H9 (cell line): ENCODE measurements at regions not wholly inside any gene's neighbourhood (a gene's known extent, or its start where the extent isn't known, plus 50 kb on each side); places are given as distances from the start of the nearest gene placed in this dataset.

Source experiments
- DNase-seq: peaks from one replicate; pipeline ENCODE4 v3.0.0-alpha.2; 2017
- H2AFZ ChIP-seq: one replicate; pipeline ENCODE4 v1.6.1; 2013; ENCODE audit warnings: mild to moderate bottlenecking, low read length, control low read depth, moderate library complexity
- H2AK5ac ChIP-seq: 2 replicates; pipeline ENCODE4 v1.6.1; 2013; ENCODE audit warnings: low read length, control low read depth, mixed read lengths; ENCODE audit not compliant: insufficient read length
- H2BK120ac ChIP-seq: one replicate; pipeline ENCODE4 v1.6.1; 2013; ENCODE audit warnings: low read depth, mild to moderate bottlenecking, low read length, control low read depth, inconsistent platforms; ENCODE audit not compliant: poor library complexity, severe bottlenecking
- H2BK12ac ChIP-seq: 2 replicates; pipeline ENCODE4 v1.6.1; 2013; ENCODE audit warnings: low read length, control low read depth, mixed read lengths, low read depth; ENCODE audit not compliant: insufficient read length
- H2BK15ac ChIP-seq: 2 replicates; pipeline ENCODE4 v1.6.1; 2013; ENCODE audit warnings: low read depth, low read length, control low read depth
- H2BK20ac ChIP-seq: one replicate; pipeline ENCODE4 v1.6.1; 2013; ENCODE audit warnings: low read depth, mild to moderate bottlenecking, low read length, control low read depth, inconsistent platforms; ENCODE audit not compliant: poor library complexity, severe bottlenecking
- H2BK5ac ChIP-seq: 2 replicates; pipeline ENCODE4 v1.6.1; 2013; ENCODE audit warnings: low read length, control low read depth, mixed read lengths; ENCODE audit not compliant: insufficient read length
- H3K14ac ChIP-seq: 2 replicates; pipeline ENCODE4 v1.6.1; 2013; ENCODE audit warnings: low read length, control low read depth; ENCODE audit not compliant: insufficient read depth
- H3K18ac ChIP-seq: 2 replicates; pipeline ENCODE4 v1.6.1; 2013; ENCODE audit warnings: low read depth, mild to moderate bottlenecking, mixed read lengths, low read length, control low read depth; ENCODE audit not compliant: insufficient read length
- H3K23ac ChIP-seq: 2 replicates; pipeline ENCODE4 v1.6.1; 2013; ENCODE audit warnings: low read length, control low read depth, mixed read lengths, low read depth; ENCODE audit not compliant: insufficient read length
- H3K23me2 ChIP-seq: 2 replicates; pipeline ENCODE4 v1.6.1; 2013; ENCODE audit warnings: low read depth, mild to moderate bottlenecking, mixed read lengths, low read length, control low read depth; ENCODE audit not compliant: insufficient read length, poor library complexity, severe bottlenecking
- H3K27ac ChIP-seq: 2 replicates; pipeline ENCODE4 v1.5.1; 2013; ENCODE audit warnings: low read length, control low read depth, mixed read lengths, low read depth; ENCODE audit not compliant: insufficient read length
- H3K27me3 ChIP-seq: 2 replicates; pipeline ENCODE4 v1.6.1; 2013; ENCODE audit warnings: low read length, control low read depth, inconsistent platforms; ENCODE audit not compliant: insufficient read depth
- H3K4ac ChIP-seq: 2 replicates; pipeline ENCODE4 v1.6.1; 2013; ENCODE audit warnings: low read depth, mild to moderate bottlenecking, control low read depth, inconsistent platforms, low read length, moderate library complexity
- H3K4me1 ChIP-seq: 2 replicates; pipeline ENCODE4 v1.6.1; 2013; ENCODE audit warnings: low read length, control low read depth, inconsistent platforms; ENCODE audit not compliant: insufficient read depth
- H3K4me2 ChIP-seq: 2 replicates; pipeline ENCODE4 v1.6.1; 2013; ENCODE audit warnings: low read length, control low read depth, mixed read lengths; ENCODE audit not compliant: insufficient read length, insufficient read depth
- H3K56ac ChIP-seq: 2 replicates; pipeline ENCODE4 v1.6.1; 2013; ENCODE audit warnings: low read depth, mild to moderate bottlenecking, mixed read lengths, low read length, control low read depth; ENCODE audit not compliant: insufficient read length
- H3K79me1 ChIP-seq: 2 replicates; pipeline ENCODE4 v1.6.1; 2013; ENCODE audit warnings: low read depth, mild to moderate bottlenecking, moderate library complexity, low read length, control low read depth, inconsistent platforms; ENCODE audit not compliant: insufficient read depth, poor library complexity, severe bottlenecking
- H3K79me2 ChIP-seq: 2 replicates; pipeline ENCODE4 v1.6.1; 2013; ENCODE audit warnings: low read length, control low read depth, inconsistent platforms; ENCODE audit not compliant: insufficient read depth
- H3K9ac ChIP-seq: 2 replicates; pipeline ENCODE4 v1.6.1; 2013; ENCODE audit warnings: low read length, control low read depth, mixed read lengths; ENCODE audit not compliant: insufficient read length; ENCODE audit errors: extremely low read depth
- H3K9me3 ChIP-seq: one replicate; pipeline ENCODE4 v1.6.1; 2013; ENCODE audit warnings: low read depth, low read length, inconsistent platforms; ENCODE audit not compliant: control insufficient read depth
- H3T11ph ChIP-seq: one replicate; pipeline ENCODE4 v1.6.1; 2013; ENCODE audit warnings: mild to moderate bottlenecking, low read length, control low read depth, inconsistent platforms
- H4K20me1 ChIP-seq: one replicate; pipeline ENCODE4 v1.6.1; 2013; ENCODE audit not compliant: control insufficient read depth, insufficient read length, insufficient read depth
- H4K5ac ChIP-seq: 2 replicates; pipeline ENCODE4 v1.6.1; 2013; ENCODE audit warnings: low read depth, mild to moderate bottlenecking, mixed read lengths, low read length, control low read depth; ENCODE audit not compliant: insufficient read length
- H4K8ac ChIP-seq: replicated peaks from 2 replicates; pipeline ENCODE4 v1.6.1; 2013; ENCODE audit warnings: low read length, control low read depth, mixed read lengths, low read depth; ENCODE audit not compliant: insufficient read length
- H4K91ac ChIP-seq: 2 replicates; pipeline ENCODE4 v1.6.1; 2013; ENCODE audit warnings: low read depth, mild to moderate bottlenecking, moderate library complexity, mixed read lengths, low read length, control low read depth; ENCODE audit not compliant: insufficient read length
- H3K27ac Mint-ChIP-seq, 3 experiments: 2 replicates in 2 of 3; 3 replicates in 1 of 3; pipeline ENCODE4 v1.8.0; 2020 to 2021; ENCODE audit warnings: mixed read lengths in 3 of 3, mild to moderate bottlenecking in 1 of 3, moderate library complexity in 1 of 3
- H3K27me3 Mint-ChIP-seq: 2 replicates; pipeline ENCODE4 v1.8.0; 2021; ENCODE audit warnings: low read depth, mild to moderate bottlenecking, moderate library complexity, mixed read lengths
- H3K36me3 Mint-ChIP-seq, 3 experiments: 2 replicates in 2 of 3; 3 replicates in 1 of 3; pipeline ENCODE4 v1.8.0; 2020 to 2021; ENCODE audit warnings: low read depth in 3 of 3, mixed read lengths in 3 of 3; ENCODE audit not compliant: insufficient read depth in 1 of 3
- H3K4me1 Mint-ChIP-seq, 2 experiments: 2 replicates each; pipeline ENCODE4 v1.8.0; 2020; ENCODE audit warnings: mixed read lengths in 2 of 2
- H3K4me3 Mint-ChIP-seq, 2 experiments: 2 replicates in 1 of 2; 3 replicates in 1 of 2; pipeline ENCODE4 v1.8.0; 2020 to 2021; ENCODE audit warnings: mild to moderate bottlenecking in 2 of 2, mixed read lengths in 2 of 2, moderate library complexity in 1 of 2
- H3K9me3 Mint-ChIP-seq, 2 experiments: 2 replicates in 1 of 2; 3 replicates in 1 of 2; pipeline ENCODE4 v1.8.0; 2020; ENCODE audit warnings: mild to moderate bottlenecking in 2 of 2, mixed read lengths in 2 of 2, moderate library complexity in 1 of 2
- CTCF ChIP-seq: fragments of 200-600 bp; sonication (generic); conservative IDR thresholded peaks from 3 replicates; pipeline ENCODE4 v1.8.0; 2021; ENCODE audit warnings: antibody characterized with exemption, mild to moderate bottlenecking
- WGBS: extraction: QIAGEN DNeasy Blood & Tissue Kit; methylation state at CpG from one replicate; pipeline ENCODE4 v1.1.7; 2013; ENCODE audit warnings: missing lambda C conversion rate, low lambda C conversion rate, mixed read lengths; ENCODE audit not compliant: insufficient read length; ENCODE audit errors: extremely low coverage; 5-methylcytosine and 5-hydroxymethylcytosine counted together

DNA sequence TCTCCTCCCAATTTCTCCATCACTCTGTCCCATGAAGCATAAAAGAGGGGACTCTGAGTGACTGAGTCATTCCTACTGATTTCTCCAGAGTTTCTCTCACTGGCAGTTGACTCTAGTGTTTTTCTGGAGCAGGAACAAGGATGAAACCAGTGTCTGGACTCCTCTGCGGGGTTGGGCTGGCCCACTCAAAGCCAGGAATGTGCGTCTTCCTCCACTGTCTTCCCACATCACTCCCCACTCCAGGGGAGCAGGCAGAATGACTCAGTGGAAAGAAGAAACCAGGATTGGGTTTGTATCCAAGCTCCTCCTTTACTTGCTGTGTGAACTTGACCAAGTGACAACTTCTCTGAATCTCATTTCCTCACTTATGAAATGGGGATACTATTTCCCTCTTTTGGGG is 497.5 kb upstream of the SALL1 start:
- no peaks in the 10 kb centered on the region for H3K27me3 ChIP-seq
- H2BK5ac ChIP-seq = no peak overlapping the region
- no peak overlapping the region for H4K5ac ChIP-seq

More for the DNA sequence above, 497.5 kb upstream of the SALL1 start:
- Histone ChIP-seq H2BK15ac (no peak overlapping the region), H3K4me2 (no peak overlapping the region), H3K23me2 (no peaks in the 10 kb centered on the region), H3K79me2 (no peaks in the 10 kb centered on the region), H3K9me3 (no peaks in the 10 kb centered on the region), H3K4ac (no peak overlapping the region), H2BK12ac (no peak overlapping the region), H4K8ac (no peak overlapping the region), H3K27ac (no peak overlapping the region), H3K56ac (no peak overlapping the region), H4K91ac (no peak overlapping the region), H3K79me1 (no peaks in the 10 kb centered on the region), H3K18ac (no peak overlapping the region), H2BK20ac (no peak overlapping the region), H3K14ac (no peak overlapping the region), H2BK120ac (no peak overlapping the region), H2AK5ac (no peak overlapping the region), H3K23ac (no peak overlapping the region), H3K4me1 (0 out of 2 replicates have a peak, but pooled peaks cover 2% of the 10 kb centered on the region), H4K20me1 (no peaks in the 10 kb centered on the region), H2AFZ (no peak overlapping the region), H3T11ph (no peak overlapping the region), H3K9ac (no peak overlapping the region)
- H3K27ac Mint-ChIP-seq = no peak overlapping the region
- no CpG with 5 or more reads among the region's 2 CpGs for WGBS
- no peak for DNase-seq
- H3K4me3 Mint-ChIP-seq = no peak overlapping the region
- H3K4me1 Mint-ChIP-seq = peaks cover 3 to 4% of the 10 kb centered on the region in 2 experiments; a peak in 2 of 4 replicates
- TF ChIP-seq CTCF = no peak
- peaks cover 0 to 7% of the 10 kb centered on the region in 2 experiments; a peak in 2 of 5 replicates for H3K9me3 Mint-ChIP-seq
- peaks cover 3% of the 10 kb centered on the region for H3K27me3 Mint-ChIP-seq
- H3K36me3 Mint-ChIP-seq = peaks cover 0 to 8% (median 0%) of the 10 kb centered on the region in 3 experiments; a peak in 2 of 7 replicates
